ENCODE measurements at regions not wholly inside any gene's neighbourhood (a gene's known extent, or its start where the extent isn't known, plus 50 kb on each side); places are given as distances from the start of the nearest gene placed in this dataset.

DNA sequence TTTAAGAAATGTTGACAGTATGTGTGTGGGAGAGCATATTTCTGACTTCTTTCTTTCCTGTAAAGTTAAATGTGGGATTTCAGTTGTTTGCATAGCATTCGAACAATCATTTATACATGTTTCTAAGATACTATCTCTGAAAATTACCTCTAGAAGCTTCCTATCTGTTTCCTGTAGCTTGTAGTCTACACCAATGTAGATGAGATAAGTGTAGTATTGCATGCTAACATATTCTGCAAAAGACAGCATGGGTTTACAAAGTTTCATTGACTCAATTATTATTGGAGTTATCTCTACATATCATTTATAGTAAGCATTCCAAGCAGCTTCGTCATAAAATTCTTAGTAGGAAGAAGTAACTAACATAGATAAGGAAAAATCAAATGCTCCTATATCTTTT is 98.9 kb upstream of the DPYD start:
- DNase-seq: no peak

DNA sequence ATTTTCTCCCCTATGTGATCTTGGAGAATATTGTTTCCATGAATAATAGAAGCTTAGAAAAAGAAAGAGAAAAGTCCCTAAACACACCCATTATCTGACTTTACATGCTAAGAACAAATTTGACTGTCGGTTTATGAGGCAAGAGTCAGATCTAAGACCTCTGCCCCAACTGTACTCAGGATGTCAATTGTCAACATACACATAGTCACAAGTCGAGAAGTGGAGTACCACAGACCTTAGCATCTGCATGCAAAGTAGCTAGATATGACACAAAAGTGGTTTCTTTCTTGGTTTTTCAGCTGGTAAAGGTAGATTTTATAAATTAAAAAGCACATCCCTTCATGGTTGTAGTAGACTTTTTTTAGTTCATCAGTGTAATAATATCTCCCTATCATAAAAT is 97.2 kb upstream of the DPYD start:
- DNase-seq: no peak

GRCh38 chr1:98017184-98017583 is 96.3 kb upstream of the DPYD start:
- DNase-seq: no peak

- no peak for DNase-seq
Measured at GRCh38 chr1:98008373-98008772, 87.5 kb upstream of the DPYD start.

DNA sequence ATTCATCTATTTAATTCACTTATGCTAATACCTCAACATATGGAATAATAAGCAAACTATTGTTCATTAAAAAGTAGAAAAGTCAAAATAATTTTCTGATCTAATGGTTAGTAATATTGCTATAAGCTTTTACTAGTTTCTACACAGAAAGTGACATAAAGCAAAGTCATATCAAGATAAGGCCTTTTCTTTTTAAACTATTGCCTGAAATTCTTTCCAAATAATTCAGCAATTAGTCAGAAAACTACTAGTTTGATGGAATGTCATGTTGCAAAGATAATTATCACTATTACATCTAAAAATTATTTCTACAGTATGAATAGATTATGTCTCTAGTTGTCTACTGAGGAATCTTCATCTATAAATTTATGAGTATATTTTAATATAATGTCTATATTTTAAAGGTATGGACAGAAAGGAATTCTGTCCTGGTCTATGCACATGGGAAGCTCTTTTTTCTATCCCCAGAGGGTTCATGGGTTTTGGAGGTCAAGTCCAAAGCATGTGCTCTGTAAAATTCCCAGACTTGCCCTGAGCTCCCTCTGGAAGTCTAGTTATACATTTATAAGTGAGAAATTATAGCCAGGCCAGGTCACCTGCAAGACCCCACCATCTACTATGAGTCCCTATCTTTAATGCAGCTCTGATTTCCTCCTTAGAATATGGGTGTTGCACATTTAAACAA is 84.6 kb upstream of the DPYD start:
- no peak for DNase-seq

GRCh38 chr1:98003442-98003841 is 82.6 kb upstream of the DPYD start:
- DNase-seq: no peak

DNA sequence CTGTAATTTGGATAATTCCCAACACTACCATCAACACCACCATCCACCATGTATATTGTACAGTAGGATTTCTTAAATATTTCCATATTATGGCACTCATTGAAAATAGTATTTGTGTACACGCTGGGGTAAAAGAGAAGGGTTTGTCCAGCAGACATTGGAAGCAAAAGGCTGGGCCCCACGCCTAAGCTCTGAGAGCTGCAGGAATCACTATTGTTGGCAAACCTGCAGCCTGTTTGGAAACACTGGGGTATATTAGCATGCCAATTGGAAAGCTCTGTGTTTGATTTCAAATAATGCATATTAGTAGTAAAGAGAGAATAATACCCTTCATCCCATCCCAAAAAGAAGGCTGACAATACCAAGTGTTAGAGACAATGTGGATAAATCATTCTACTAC is 81.5 kb upstream of the DPYD start:
- no peak for DNase-seq

DNA sequence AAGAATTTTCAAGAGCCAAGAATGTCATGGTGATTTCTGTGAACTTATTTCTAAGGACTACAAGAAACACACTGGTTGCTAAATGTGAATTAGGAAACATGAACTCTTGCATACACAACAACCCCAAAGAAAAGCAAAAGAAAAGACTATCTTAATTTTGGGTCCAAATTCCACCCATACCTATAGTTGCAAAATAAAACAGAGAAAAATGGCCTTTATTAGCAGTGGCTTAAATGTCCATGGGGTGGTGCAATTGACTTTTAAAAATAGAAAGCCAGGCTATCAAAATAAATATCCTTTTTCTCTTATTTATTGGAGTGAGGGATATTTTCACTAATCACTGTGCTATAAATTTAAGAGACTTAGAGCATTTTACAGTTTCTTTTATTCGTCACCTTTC is 80.9 kb upstream of the DPYD start:
- no peak for DNase-seq

GRCh38 chr1:97999320-97999719 is 78.5 kb upstream of the DPYD start:
- DNase-seq: no peak

DNA sequence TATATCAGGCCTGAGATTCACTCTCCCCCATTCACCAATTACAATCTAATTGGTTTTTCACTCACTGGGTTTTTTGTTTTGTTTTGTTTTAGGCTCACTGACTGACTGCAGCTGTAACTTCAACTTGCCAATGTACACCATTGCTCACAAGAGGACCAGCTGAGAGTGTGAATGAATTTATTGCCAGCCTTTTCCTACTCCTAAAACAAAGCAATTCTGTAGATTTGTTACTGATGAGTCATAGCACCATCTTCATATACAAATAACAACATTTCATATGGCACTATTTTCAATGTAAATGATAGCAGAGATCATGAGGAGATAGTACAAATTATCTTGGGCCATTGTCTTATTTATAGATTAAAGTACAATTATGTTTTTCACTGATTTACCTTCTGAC is 76.0 kb upstream of the DPYD start:
- DNase-seq: no peak

GRCh38 chr1:97989094-97989680 is 68.4 kb upstream of the DPYD start:
- DNase-seq: no peak

DNA sequence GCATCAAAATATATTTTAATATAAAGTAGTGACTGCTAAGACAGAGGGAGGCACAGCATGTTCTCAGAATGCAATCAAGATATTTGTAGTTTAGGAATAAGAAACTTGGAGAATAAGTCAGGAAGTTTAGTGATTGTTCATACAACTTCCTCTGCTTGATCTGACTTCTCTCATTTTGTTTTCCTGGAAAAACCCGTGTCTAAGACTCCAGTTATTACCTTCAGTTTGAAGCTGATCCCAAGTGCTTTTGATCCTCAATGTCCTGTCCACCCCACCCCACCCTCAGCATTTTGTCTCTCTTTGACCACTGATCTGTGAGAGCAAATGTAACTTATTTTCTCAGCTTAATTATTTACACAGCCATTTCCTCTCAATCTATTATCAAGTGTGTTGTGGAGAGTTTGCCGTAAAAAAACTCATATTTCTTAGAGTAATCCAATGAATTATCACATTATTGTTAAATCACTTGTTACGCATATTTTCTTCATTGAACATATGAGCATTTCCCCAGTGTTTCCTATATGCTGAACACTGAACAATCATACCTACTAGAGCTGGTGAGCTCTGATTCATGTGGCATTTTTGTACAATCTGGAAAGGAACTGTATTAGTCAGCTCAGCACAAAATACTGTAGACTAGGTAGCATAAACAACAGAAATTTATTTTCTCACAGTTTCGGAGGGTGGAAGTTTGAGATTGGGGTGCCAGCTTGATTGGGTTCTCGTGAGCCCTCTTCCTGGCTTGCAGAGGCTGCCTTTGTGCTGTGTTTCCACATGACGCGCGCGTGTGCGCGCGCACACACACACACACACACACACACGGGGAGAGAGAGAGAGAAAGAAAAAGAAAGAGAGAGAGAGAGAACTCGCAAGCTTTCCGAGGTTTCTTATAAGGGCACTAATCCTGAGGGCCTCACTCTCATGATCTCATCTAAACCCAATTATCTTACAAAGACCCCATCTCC is 65.5 kb upstream of the DPYD start:
- no peak for DNase-seq

DNA sequence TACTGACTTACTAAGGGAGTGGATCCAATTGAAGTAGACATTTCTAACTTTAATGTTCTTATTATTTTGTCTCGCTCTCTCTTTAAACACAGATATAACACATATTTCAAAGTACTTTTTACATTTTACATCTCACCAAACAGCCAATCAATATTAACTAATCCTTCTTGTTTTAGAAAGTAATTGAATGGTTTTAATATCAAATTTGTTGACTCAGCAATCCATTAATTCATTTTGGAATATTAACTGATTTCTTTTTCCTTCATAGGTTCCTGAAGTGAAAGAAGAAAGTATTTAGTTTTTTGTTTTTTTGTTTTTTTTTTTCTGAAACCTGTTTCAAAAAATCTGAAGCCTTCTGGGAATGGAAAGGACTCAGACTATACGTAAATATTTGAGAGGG is 62.3 kb upstream of the DPYD start:
- DNase-seq: no peak

DNA sequence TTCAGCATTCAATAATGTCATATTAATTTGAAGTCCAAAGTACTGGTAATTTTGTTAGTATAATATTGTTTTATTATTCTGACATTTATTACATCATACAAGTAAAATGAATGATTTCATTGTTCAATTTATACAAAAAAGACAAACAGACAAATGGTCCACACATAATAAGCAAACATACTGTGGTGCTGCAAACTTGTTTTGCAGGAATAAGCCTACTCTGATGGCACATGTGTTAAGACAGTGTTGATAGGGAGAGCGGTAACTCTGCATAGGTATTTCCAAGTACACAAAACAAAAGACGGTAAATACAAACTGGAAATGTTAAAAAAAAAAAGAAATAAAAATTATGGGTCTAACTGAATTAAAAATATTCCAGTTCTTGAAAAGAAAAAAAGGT is 59.7 kb upstream of the DPYD start:
- no peak for DNase-seq

DNA sequence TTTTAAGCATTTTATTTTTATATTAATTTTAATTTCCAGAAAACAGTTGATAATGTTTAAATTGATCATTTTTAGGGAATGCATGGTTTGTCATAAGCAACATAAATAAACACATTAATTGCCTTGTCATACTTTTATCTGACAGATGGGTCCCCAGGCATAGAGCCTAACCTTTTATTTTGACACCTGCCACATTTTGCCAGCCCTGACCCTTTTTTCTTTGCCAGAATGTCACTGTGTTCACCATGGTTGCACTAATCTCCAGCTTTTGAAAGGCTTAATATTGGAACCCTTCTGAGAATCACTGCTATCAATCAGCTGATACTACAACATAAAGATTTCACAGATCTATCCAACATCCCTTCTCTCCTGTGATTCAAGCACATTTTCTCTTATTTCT is 56.0 kb upstream of the DPYD start:
- DNase-seq: no peak

Measured in DMS79 treated with DMSO at 0.1 percent for 48 hours (cell line).